ENCODE measurements at regions not wholly inside any gene's neighbourhood (a gene's known extent, or its start where the extent isn't known, plus 50 kb on each side); places are given as distances from the start of the nearest gene placed in this dataset. TPM values are rescaled to one million over a fixed set of nuclear protein-coding genes. Genes with fewer than 3 reads are reported as not detected.

DNA sequence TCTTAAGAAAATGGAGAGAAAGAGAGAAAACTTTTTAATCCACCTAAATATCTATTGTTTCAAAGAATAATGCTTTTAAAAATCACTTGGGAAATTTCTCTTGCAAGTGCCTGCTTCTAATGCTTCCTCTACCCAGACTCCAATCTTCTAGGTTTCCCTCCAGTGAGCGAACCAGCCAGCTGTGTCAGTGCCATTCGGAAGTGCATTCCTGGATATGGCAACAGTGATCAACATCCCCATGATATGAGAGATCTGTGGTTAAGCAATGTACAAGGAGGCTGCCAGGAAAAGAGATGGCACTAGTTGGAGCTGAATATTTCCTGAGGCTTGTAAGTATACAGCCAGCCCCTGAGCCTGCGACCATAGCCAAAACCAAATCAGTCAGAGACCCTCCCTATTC is 53.3 kb upstream of the KCNMB2 start:
- no peak for TF ChIP-seq CTCF (IDR thresholded peaks at IDR 0.05; ENCODE audit: low read depth, low read length)
- DNase-seq (ENCODE audit: low read depth, low spot score), result no peak
- ChIA-PET POLR2A (no interaction called here), CTCF (no interaction called here)
- Histone ChIP-seq H3K27me3 (ENCODE audit: control insufficient read depth, insufficient read depth, low read length) (no peaks in the 10 kb centered on the region), H3K9me3 (ENCODE audit: control insufficient read depth, insufficient read depth, low read length) (no peaks in the 10 kb centered on the region), H3K4me3 (ENCODE audit: low read depth, low read length) (no peak overlapping the region), H3K27ac (ENCODE audit: low read depth, low read length) (no peak overlapping the region)

DNA sequence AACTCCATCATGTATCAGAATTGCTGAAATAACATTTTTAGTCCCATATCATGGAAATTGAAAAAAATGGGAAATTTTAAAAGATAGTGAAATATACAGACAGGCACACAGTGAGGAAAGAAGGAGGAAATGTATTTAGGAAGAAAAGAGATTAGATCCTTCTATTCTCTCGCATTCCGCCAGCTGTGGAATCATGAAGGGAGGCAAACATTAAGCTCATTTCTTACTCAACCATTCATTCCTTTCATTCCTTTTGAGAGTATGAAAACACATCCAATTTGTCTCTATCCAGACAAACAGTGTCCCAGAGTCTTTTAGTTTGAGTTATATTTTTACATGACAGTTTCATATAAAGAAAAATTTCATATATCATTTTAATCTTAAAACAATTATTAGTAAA is 52.5 kb upstream of the KCNMB2 start:
- TF ChIP-seq CTCF (IDR thresholded peaks at IDR 0.05; ENCODE audit: low read depth, low read length), result no peak
- Histone ChIP-seq H3K4me3 (ENCODE audit: low read depth, low read length) (no peak overlapping the region), H3K27ac (ENCODE audit: low read depth, low read length) (no peak overlapping the region), H3K9me3 (ENCODE audit: control insufficient read depth, insufficient read depth, low read length) (no peaks in the 10 kb centered on the region), H3K27me3 (ENCODE audit: control insufficient read depth, insufficient read depth, low read length) (no peaks in the 10 kb centered on the region)
- ChIA-PET POLR2A (no interaction called here), CTCF (no interaction called here)
- DNase-seq (ENCODE audit: low read depth, low spot score), result no peak

GRCh38 chr3:178485756-178486155 is 50.5 kb upstream of the KCNMB2 start:
- no peak overlapping the region for H3K4me3 ChIP-seq (ENCODE audit: low read depth, low read length)
- ChIA-PET POLR2A (no interaction called here), CTCF (no interaction called here)
- no peaks in the 10 kb centered on the region for H3K27me3 ChIP-seq (ENCODE audit: control insufficient read depth, insufficient read depth, low read length)
- TF ChIP-seq CTCF (IDR thresholded peaks at IDR 0.05; ENCODE audit: low read depth, low read length), result no peak
- no peaks in the 10 kb centered on the region for H3K9me3 ChIP-seq (ENCODE audit: control insufficient read depth, insufficient read depth, low read length)
- DNase-seq (ENCODE audit: low read depth, low spot score), result no peak
- no peak overlapping the region for H3K27ac ChIP-seq (ENCODE audit: low read depth, low read length)

Small RNAs in the stretch of these regions (small RNA-seq; reads per million reads assigned to genes)
- gene RF00425 (ENCODE audit: insufficient read length, low read depth) (not detected), gene RN7SKP52 (ENCODE audit: insufficient read length, low read depth) (not detected), gene RNA5SP148 (ENCODE audit: insufficient read length, low read depth) (not detected), gene RNU6-1120P (ENCODE audit: insufficient read length, low read depth) (not detected)
